Psoas muscle (tissue), 7 donors: ENCODE measurements at regions not wholly inside any gene's neighbourhood (a gene's known extent, or its start where the extent isn't known, plus 50 kb on each side); places are given as distances from the start of the nearest gene placed in this dataset.

ENCODE experiments used
- ATAC-seq, 4 donors: fragments of 200-7000 bp; cut with Tn5 transposase; one replicate each; pipeline ENCODE4 v1.9.1; 2020; ENCODE audit warnings: moderate library complexity in 3 of 4, mild to moderate bottlenecking in 2 of 4
- DNase-seq, 2 donors: peaks; one replicate each; pipeline ENCODE4 v3.0.0-alpha.2; 2020
- H3K27ac ChIP-seq: fragments of 200-600 bp; one replicate; pipeline ENCODE4 v1.8.0; 2022
- H3K27me3 ChIP-seq, 3 donors: fragments of 200-600 bp in 1 of 3; one replicate each; pipeline versions ENCODE4 v1.6.1 to v1.8.0; 2013 to 2022; ENCODE audit warnings: low read length in 2 of 3, mild to moderate bottlenecking in 2 of 3, moderate library complexity in 1 of 3; ENCODE audit not compliant: insufficient read depth in 3 of 3
- H3K36me3 ChIP-seq, 2 donors: fragments of 200-600 bp in 1 of 2; one replicate each; pipeline versions ENCODE4 v1.6.1 to v1.8.0; 2013 to 2022; ENCODE audit warnings: low read depth in 1 of 2, mild to moderate bottlenecking in 1 of 2, moderate library complexity in 1 of 2; ENCODE audit not compliant: insufficient read depth in 1 of 2
- H3K4me1 ChIP-seq: fragments of 200-600 bp; one replicate; pipeline ENCODE4 v1.8.0; 2022
- H3K4me3 ChIP-seq: fragments of 200-600 bp; one replicate; pipeline ENCODE4 v1.8.0; 2022; ENCODE audit warnings: mild to moderate bottlenecking
- H3K9me3 ChIP-seq: fragments of 200-600 bp; one replicate; pipeline ENCODE4 v1.8.0; 2022
- WGBS, 3 donors: extraction: QIAGEN DNeasy Blood & Tissue Kit; methylation state at CpG; one replicate each; pipeline versions ENCODE4 v1.1.6 to v1.1.7; 2013; 5-methylcytosine and 5-hydroxymethylcytosine counted together
- intact Hi-C, 2 donors: fragments of 100-400 bp; cut with DNase I; formaldehyde crosslinking; loops; one replicate each; pipeline versions ENCODE4 v1.11.0 to v1.14.2; 2022
- TF ChIP-seq, protein P1 (sequence below): fragments of 200-600 bp; IDR thresholded peaks from one replicate; pipeline ENCODE4 v1.8.0; 2022; ENCODE audit warnings: antibody characterized with exemption
- donor health status: healthy with polysubstance abuse.
- donor health status: DM: no; HTN: no; CAD: no; lungs with moderate emphysema.
- donor health status: Bipolar disorder and iron deficiency.
- donor health status: healthy.
- donor health status: DM: yes; HTN: yes; CAD: no.
- donor health status: DM: no; HTN: no; CAD: no.
- donor health status: DM: yes; HTN: yes; CAD: no.

DNA sequence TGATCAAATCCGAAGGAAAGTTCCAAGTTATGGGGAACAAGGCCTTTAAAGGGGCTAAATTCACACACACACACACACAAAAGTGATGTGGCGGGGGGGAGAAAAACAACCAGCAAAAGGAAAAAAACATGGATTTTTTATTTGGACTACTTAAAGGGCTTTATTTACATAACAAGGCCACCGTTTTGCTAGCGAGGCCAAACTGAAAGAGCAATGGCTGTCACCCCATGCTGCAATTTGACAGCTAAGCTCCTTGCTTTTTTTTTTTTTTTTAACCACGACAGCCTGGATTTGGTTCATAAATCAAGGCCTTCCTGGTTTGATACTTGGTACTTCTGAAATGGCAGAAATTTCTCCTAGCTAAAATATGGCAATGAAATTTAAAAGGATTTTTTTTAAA, 99.6 kb upstream of the PTCHD1 start:
- Histone ChIP-seq H3K27ac (no peak overlapping the region), H3K4me3 (no peak overlapping the region), H3K9me3 (no peaks in the 10 kb centered on the region), H3K27me3 (no peaks in the 10 kb centered on the region), H3K4me1 (no peaks in the 10 kb centered on the region), H3K36me3 (no peaks in the 10 kb centered on the region)
- DNase-seq (no peak), ATAC-seq (no peak)
- intact Hi-C loops, result no loop called here
- TF ChIP-seq, protein P1, sequence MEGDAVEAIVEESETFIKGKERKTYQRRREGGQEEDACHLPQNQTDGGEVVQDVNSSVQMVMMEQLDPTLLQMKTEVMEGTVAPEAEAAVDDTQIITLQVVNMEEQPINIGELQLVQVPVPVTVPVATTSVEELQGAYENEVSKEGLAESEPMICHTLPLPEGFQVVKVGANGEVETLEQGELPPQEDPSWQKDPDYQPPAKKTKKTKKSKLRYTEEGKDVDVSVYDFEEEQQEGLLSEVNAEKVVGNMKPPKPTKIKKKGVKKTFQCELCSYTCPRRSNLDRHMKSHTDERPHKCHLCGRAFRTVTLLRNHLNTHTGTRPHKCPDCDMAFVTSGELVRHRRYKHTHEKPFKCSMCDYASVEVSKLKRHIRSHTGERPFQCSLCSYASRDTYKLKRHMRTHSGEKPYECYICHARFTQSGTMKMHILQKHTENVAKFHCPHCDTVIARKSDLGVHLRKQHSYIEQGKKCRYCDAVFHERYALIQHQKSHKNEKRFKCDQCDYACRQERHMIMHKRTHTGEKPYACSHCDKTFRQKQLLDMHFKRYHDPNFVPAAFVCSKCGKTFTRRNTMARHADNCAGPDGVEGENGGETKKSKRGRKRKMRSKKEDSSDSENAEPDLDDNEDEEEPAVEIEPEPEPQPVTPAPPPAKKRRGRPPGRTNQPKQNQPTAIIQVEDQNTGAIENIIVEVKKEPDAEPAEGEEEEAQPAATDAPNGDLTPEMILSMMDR, result no peak
- 61 to 84% (median 82%) methylated on average over 5 of the region's 5 CpGs for WGBS, 3 donors

DNA sequence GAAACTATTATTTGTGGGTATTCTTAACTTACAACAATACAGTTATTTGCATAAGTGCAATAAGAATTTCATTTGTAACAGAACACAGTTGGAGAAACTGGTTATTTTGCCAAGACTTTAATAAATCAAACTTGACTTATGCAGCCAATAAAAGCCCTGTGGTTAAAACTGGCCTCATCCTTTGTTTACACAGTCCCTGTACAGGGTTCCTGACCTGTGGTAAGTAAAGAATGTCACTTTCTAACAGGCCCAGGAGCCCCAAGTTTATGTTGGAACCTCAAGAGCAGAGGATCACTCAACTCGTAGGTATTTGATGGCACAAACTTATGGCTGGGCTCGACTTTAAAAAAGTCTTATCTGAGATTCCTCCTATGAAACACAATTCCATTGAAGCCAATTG, 88.6 kb upstream of the PTCHD1 start:
- TF ChIP-seq, protein P1, result no peak
- no peak for DNase-seq
- WGBS, 3 donors, result 67 to 79% (median 78%) methylated on average over 2 of the region's 2 CpGs
- Histone ChIP-seq H3K27me3 (no peaks in the 10 kb centered on the region), H3K27ac (no peak overlapping the region), H3K4me3 (no peak overlapping the region), H3K9me3 (no peaks in the 10 kb centered on the region), H3K36me3 (no peaks in the 10 kb centered on the region), H3K4me1 (no peaks in the 10 kb centered on the region)
- no peak for ATAC-seq
- intact Hi-C loops, result no loop called here

DNA sequence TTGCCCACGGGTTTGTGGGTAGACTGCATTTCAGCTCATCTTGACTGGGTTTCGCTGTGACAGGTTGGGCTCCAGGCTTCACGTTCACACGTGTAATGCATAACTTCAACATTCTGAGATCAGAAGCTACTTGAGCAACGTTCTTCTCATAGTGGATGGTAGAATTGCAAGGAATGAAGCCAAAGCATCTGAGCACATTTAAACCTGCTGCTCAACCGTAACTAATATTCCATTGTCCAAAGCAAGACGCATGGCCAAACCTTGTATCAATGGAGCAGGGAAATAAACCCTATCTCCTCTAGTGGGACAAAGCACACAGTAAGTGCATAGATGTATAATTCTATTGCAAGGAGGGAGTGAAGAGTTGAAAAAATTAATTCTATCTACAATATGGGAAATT, 86.5 kb upstream of the PTCHD1 start:
- Histone ChIP-seq H3K27ac (no peak overlapping the region), H3K4me3 (no peak overlapping the region), H3K27me3 (no peaks in the 10 kb centered on the region), H3K36me3 (no peaks in the 10 kb centered on the region), H3K9me3 (peaks cover 4% of the 10 kb centered on the region), H3K4me1 (no peaks in the 10 kb centered on the region)
- ATAC-seq, result no peak
- 79 to 85% (median 79%) methylated on average over 7 of the region's 7 CpGs for WGBS, 3 donors
- TF ChIP-seq, protein P1, result no peak
- intact Hi-C loops, result no loop called here
- DNase-seq, result no peak

DNA sequence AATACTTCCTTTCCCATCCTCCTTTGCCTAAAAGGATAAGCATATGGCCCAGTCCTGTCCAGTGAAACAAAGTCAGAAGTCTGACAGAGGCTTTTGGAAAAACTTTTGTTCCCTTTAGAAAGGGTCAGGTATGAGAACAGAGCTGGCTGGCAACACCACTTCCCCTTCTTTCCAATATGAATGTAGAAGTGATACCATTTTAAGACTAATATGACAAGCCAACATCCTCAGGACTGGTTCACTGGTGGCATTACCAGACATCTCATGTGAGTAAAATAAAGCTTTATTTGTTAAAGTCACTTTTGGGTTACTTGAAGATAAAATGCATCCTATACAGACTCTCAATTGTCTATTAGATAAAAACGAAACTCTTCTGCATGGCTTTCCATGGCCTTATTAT, 83.6 kb upstream of the PTCHD1 start:
- Histone ChIP-seq H3K4me3 (no peak overlapping the region), H3K27me3 (no peaks in the 10 kb centered on the region), H3K36me3 (no peaks in the 10 kb centered on the region), H3K27ac (no peak overlapping the region), H3K9me3 (peaks cover 8% of the 10 kb centered on the region), H3K4me1 (no peaks in the 10 kb centered on the region)
- DNase-seq (no peak), ATAC-seq (no peak)
- intact Hi-C loops, result loop anchor here in 1 of 2 donors (10.0 kb wide), 1 partner anchor 1766 kb away; no protein-coding TSS in a partner anchor
- TF ChIP-seq, protein P1, result no peak
- whole genome bisulfite sequencing, 3 donors, result 83 to 100% (median 83%) methylated on average over 1 of the region's 1 CpG

DNA sequence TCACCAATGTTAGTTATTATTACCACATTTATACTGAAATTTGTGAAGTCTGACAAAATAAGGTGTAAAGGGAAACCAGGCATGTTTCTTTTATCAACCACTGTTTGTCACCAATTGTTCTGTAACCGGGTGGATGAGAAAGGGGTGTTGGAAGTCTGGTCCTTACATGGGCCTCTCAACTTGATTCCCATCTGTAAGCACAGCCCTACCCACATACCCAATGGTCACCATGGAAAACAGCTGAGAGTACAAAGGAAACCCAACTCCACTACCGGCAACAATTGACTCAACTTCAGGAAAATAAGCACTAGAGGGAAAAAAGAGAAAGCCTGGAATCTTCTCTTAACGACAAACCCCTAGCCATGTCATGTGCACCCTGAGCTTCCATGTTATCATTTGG, 70.8 kb upstream of the PTCHD1 start:
- intact Hi-C loops, result no loop called here
- Histone ChIP-seq H3K27ac (no peak overlapping the region), H3K9me3 (peaks cover 4% of the 10 kb centered on the region), H3K36me3 (no peaks in the 10 kb centered on the region), H3K27me3 (no peaks in the 10 kb centered on the region), H3K4me1 (no peaks in the 10 kb centered on the region), H3K4me3 (no peak overlapping the region)
- 33 to 46% (median 34%) methylated on average over 3 of the region's 3 CpGs for WGBS, 3 donors
- ATAC-seq (no peak), DNase-seq (no peak)
- TF ChIP-seq, protein P1, result no peak
